HEK293 (cell line): ENCODE measurements at regions not wholly inside any gene's neighbourhood (a gene's known extent, or its start where the extent isn't known, plus 50 kb on each side); places are given as distances from the start of the nearest gene placed in this dataset.
A peak's percentile ranks its signal among the peaks of the same experiment; 100 is the strongest.

Source experiments
- CTCF ChIA-PET: fragments of 350-600 bp; formaldehyde crosslinking; extraction: SDS; loops from one replicate; lab custom pipeline; 2021; ENCODE audit warnings: antibody characterized with exemption; lab: Yijun Ruan, JAX
- POLR2A ChIA-PET: fragments of 300-600 bp; formaldehyde crosslinking; extraction: SDS; loops from one replicate; lab custom pipeline; 2020; ENCODE audit warnings: antibody characterized with exemption, inconsistent platforms; lab: Yijun Ruan, JAX
- H3K27ac ChIP-seq: fragments of 200-500 bp; sonication (Bioruptor generic); 2 replicates; pipeline ENCODE4 v1.5.1; 2014; ENCODE audit warnings: low read depth, low read length, control low read depth, inconsistent platforms; ENCODE audit errors: extremely low read depth
- H3K36me3 ChIP-seq, 2 experiments: fragments of 200-500 bp in 1 of 2; sonication (Bioruptor generic) in 1 of 2; 1 replicate in 1 of 2; 2 replicates in 1 of 2; pipeline ENCODE4 v1.5.1; 2014 to 2017; ENCODE audit warnings: inconsistent platforms in 2 of 2, low read length in 2 of 2; ENCODE audit not compliant: control insufficient read depth in 2 of 2, insufficient read depth in 1 of 2
- H3K4me1 ChIP-seq: fragments of 200-500 bp; sonication (Bioruptor generic); 2 replicates; pipeline ENCODE4 v1.5.1; 2014; ENCODE audit warnings: mild to moderate bottlenecking, low read length, inconsistent platforms; ENCODE audit not compliant: control insufficient read depth, insufficient read depth
- H3K4me3 ChIP-seq: 2 replicates; pipeline ENCODE4 v1.5.1; 2011; ENCODE audit warnings: low read depth, mild to moderate bottlenecking, control low read depth, low read length, moderate library complexity
- H3K9me3 ChIP-seq: fragments of 200-500 bp; sonication (Bioruptor generic); 2 replicates; pipeline ENCODE4 v1.5.1; 2014; ENCODE audit warnings: low read depth, low read length, inconsistent platforms; ENCODE audit not compliant: control insufficient read depth, insufficient read depth
- ATF2 ChIP-seq: fragments of 450-650 bp; formaldehyde crosslinking; IDR thresholded peaks from 2 replicates; pipeline ENCODE4 v1.5.1; 2016; ENCODE audit warnings: missing biosample characterization, missing genetic modification characterization, low read depth
- EGR2 ChIP-seq: fragments of 450-650 bp; formaldehyde crosslinking; IDR thresholded peaks from 2 replicates; pipeline ENCODE4 v1.5.1; 2016; ENCODE audit warnings: low read depth, missing biosample characterization, missing genetic modification characterization
- ELK4 ChIP-seq: IDR thresholded peaks from 2 replicates; pipeline ENCODE4 v1.6.1; 2011; ENCODE audit warnings: mild to moderate bottlenecking, low read depth, low read length, borderline replicate concordance
- HOXC10 ChIP-seq: sonication (generic); formaldehyde crosslinking; IDR thresholded peaks from 2 replicates; pipeline ENCODE4 v1.8.1; 2023; ENCODE audit warnings: mild to moderate bottlenecking, missing genetic modification reagents
- KLF8 ChIP-seq: fragments of 450-650 bp; formaldehyde crosslinking; IDR thresholded peaks from 2 replicates; pipeline ENCODE4 v1.5.1; 2016; ENCODE audit warnings: missing biosample characterization, missing genetic modification characterization
- KLF9 ChIP-seq: fragments of 450-650 bp; formaldehyde crosslinking; IDR thresholded peaks from 2 replicates; pipeline ENCODE4 v1.5.1; 2016; ENCODE audit warnings: missing biosample characterization, missing genetic modification characterization, low read depth
- MEIS1 ChIP-seq: sonication (generic); formaldehyde crosslinking; IDR thresholded peaks from 2 replicates; pipeline ENCODE4 v1.8.1; 2022; ENCODE audit warnings: missing genetic modification reagents, mild to moderate bottlenecking, borderline replicate concordance
- TCF7L2 ChIP-seq: IDR thresholded peaks from 2 replicates; pipeline ENCODE4 v1.6.1; 2011; ENCODE audit warnings: low read depth, mild to moderate bottlenecking, inconsistent platforms, low read length, moderate library complexity, borderline replicate concordance
- ZBTB11 ChIP-seq: fragments of 450-650 bp; formaldehyde crosslinking; conservative IDR thresholded peaks from 2 replicates; pipeline ENCODE4 v1.5.1; 2016; ENCODE audit warnings: low read depth, missing biosample characterization, missing genetic modification characterization
- ZBTB17 ChIP-seq: fragments of 450-650 bp; formaldehyde crosslinking; IDR thresholded peaks from 2 replicates; pipeline ENCODE4 v1.5.1; 2016; ENCODE audit warnings: missing biosample characterization, missing genetic modification characterization
- ZBTB21 ChIP-seq: fragments of 450-650 bp; formaldehyde crosslinking; IDR thresholded peaks from 2 replicates; pipeline ENCODE4 v1.5.1; 2017; ENCODE audit warnings: missing biosample characterization, missing genetic modification characterization
- ZNF157 ChIP-seq: fragments of 450-650 bp; formaldehyde crosslinking; IDR thresholded peaks from 2 replicates; pipeline ENCODE4 v1.5.1; 2016; ENCODE audit warnings: missing biosample characterization, missing genetic modification characterization
- ZNF19 ChIP-seq: fragments of 450-650 bp; formaldehyde crosslinking; IDR thresholded peaks from 2 replicates; pipeline ENCODE4; 2016; ENCODE audit warnings: missing biosample characterization, missing genetic modification characterization, low read depth
- ZNF214 ChIP-seq: fragments of 450-650 bp; formaldehyde crosslinking; IDR thresholded peaks from 2 replicates; pipeline ENCODE4 v1.5.1; 2017; ENCODE audit warnings: missing biosample characterization, mild to moderate bottlenecking, missing genetic modification characterization, borderline replicate concordance
- ZNF266 ChIP-seq: fragments of 450-650 bp; formaldehyde crosslinking; IDR thresholded peaks from 2 replicates; pipeline ENCODE4 v1.5.1; 2016; ENCODE audit warnings: missing biosample characterization, missing genetic modification characterization, low read depth
- ZNF311 ChIP-seq: fragments of 450-650 bp; formaldehyde crosslinking; IDR thresholded peaks from 2 replicates; pipeline ENCODE4 v1.5.1; 2017; ENCODE audit warnings: missing biosample characterization, missing genetic modification characterization, borderline replicate concordance
- ZNF391 ChIP-seq: fragments of 450-650 bp; formaldehyde crosslinking; IDR thresholded peaks from 2 replicates; pipeline ENCODE4 v1.5.1; 2016; ENCODE audit warnings: low read depth, missing biosample characterization, missing genetic modification characterization, borderline replicate concordance
- ZNF518A ChIP-seq: fragments of 450-650 bp; formaldehyde crosslinking; conservative IDR thresholded peaks from 2 replicates; pipeline ENCODE4 v1.5.1; 2016; ENCODE audit warnings: low read depth, missing biosample characterization, missing genetic modification characterization
- ZNF544 ChIP-seq: fragments of 450-650 bp; formaldehyde crosslinking; IDR thresholded peaks from 2 replicates; pipeline ENCODE4 v1.5.0; 2017; ENCODE audit warnings: missing biosample characterization, missing genetic modification characterization
- ZNF560 ChIP-seq: fragments of 450-650 bp; formaldehyde crosslinking; IDR thresholded peaks from 2 replicates; pipeline ENCODE4 v1.5.1; 2017; ENCODE audit warnings: missing biosample characterization, missing genetic modification characterization, borderline replicate concordance
- ZNF610 ChIP-seq: fragments of 450-650 bp; formaldehyde crosslinking; IDR thresholded peaks from 2 replicates; pipeline ENCODE4 v1.5.1; 2016; ENCODE audit warnings: missing biosample characterization, missing genetic modification characterization, borderline replicate concordance
- ZNF629 ChIP-seq: fragments of 450-650 bp; formaldehyde crosslinking; IDR thresholded peaks from 2 replicates; pipeline ENCODE4 v1.5.1; 2017; ENCODE audit warnings: missing biosample characterization, missing genetic modification characterization

GRCh38 chr1:38611664-38612211, 247.8 kb downstream of the RRAGC start:
- peak; percentile 58 for TF ChIP-seq ZBTB17 (tag by site-specific recombination)
- TF ChIP-seq ZNF157 (tag by site-specific recombination) = no peak
- Histone ChIP-seq H3K36me3 (no peaks in the 10 kb centered on the region), H3K4me1 (no peaks in the 10 kb centered on the region), H3K27ac (no peak overlapping the region), H3K4me3 (no peak overlapping the region), H3K9me3 (no peaks in the 10 kb centered on the region)
- ChIA-PET POLR2A (no interaction called here), CTCF (interaction anchor here (0.7 to 0.8 kb wide), 2 partner anchors 122 to 207 kb away, joined by 4 read pairs; no protein-coding TSS in a partner anchor)

GRCh38 chr1:38609166-38610025, 250.2 kb downstream of the RRAGC start:
- Histone ChIP-seq H3K27ac (no peak overlapping the region), H3K4me1 (no peaks in the 10 kb centered on the region), H3K36me3 (no peaks in the 10 kb centered on the region), H3K9me3 (no peaks in the 10 kb centered on the region), H3K4me3 (no peak overlapping the region)
- POLR2A ChIA-PET = no interaction called here
- no peak for TF ChIP-seq ELK4
- TF ChIP-seq HOXC10 (CRISPR knock-in tag) = no peak
- no peak for TF ChIP-seq KLF8 (tag by site-specific recombination)
- TF ChIP-seq ZBTB11 (tag by site-specific recombination) = no peak
- no peak for TF ChIP-seq TCF7L2
- TF ChIP-seq ZNF610 = no peak
- TF ChIP-seq ZNF266 = no peak
- TF ChIP-seq ZNF544 (tag by site-specific recombination) = no peak
- no peak for TF ChIP-seq ZNF518A (tag by site-specific recombination)
- TF ChIP-seq ZNF311 (tag by site-specific recombination) = no peak
- TF ChIP-seq MEIS1 (CRISPR knock-in tag) = no peak
- no peak for TF ChIP-seq KLF9
- no peak for TF ChIP-seq ZNF560 (tag by site-specific recombination)
- TF ChIP-seq ATF2 (tag by site-specific recombination) = no peak
- no peak for TF ChIP-seq ZNF391 (tag by site-specific recombination)
- TF ChIP-seq ZNF629 = no peak
- TF ChIP-seq ZBTB21 = no peak
- TF ChIP-seq ZNF214 (tag by site-specific recombination) = no peak
- no peak for TF ChIP-seq EGR2
- TF ChIP-seq ZNF19 = no peak
- CTCF ChIA-PET = interaction anchor here (0.7 to 2.2 kb wide), 10 partner anchors 22 to 582 kb away, joined by 3 to 23 read pairs (median 4); no protein-coding TSS in a partner anchor
